ENCODE measurements at regions not wholly inside any gene's neighbourhood (a gene's known extent, or its start where the extent isn't known, plus 50 kb on each side); places are given as distances from the start of the nearest gene placed in this dataset.

DNA sequence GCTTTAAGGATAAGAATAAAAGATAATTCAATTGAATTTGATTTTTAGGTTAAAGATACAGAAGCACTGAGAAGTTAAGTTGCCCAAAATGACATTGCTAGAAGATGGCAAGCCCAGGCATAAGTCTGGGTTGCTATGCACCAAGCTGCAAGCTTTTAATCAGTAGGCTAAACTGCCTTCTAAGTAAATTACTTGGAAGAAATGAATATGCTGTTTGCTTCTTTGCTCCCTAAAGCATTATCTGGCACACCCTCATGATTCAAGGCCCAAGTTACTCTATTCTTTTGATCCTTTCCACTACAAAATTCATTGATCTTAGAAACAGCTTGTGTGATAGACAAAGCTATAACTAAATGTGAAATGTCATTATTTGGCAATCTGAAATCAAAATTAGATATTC lies 1991.1 kb downstream of the ARAP2 start:
- DNase-seq (ENCODE audit: low read depth), result no peak
- H3K4me3 ChIP-seq (ENCODE audit: low read length), result no peak overlapping the region
- TF ChIP-seq, protein P1, sequence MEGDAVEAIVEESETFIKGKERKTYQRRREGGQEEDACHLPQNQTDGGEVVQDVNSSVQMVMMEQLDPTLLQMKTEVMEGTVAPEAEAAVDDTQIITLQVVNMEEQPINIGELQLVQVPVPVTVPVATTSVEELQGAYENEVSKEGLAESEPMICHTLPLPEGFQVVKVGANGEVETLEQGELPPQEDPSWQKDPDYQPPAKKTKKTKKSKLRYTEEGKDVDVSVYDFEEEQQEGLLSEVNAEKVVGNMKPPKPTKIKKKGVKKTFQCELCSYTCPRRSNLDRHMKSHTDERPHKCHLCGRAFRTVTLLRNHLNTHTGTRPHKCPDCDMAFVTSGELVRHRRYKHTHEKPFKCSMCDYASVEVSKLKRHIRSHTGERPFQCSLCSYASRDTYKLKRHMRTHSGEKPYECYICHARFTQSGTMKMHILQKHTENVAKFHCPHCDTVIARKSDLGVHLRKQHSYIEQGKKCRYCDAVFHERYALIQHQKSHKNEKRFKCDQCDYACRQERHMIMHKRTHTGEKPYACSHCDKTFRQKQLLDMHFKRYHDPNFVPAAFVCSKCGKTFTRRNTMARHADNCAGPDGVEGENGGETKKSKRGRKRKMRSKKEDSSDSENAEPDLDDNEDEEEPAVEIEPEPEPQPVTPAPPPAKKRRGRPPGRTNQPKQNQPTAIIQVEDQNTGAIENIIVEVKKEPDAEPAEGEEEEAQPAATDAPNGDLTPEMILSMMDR (conservative IDR thresholded peaks at IDR 0.05; ENCODE audit: low read length), result no peak

DNA sequence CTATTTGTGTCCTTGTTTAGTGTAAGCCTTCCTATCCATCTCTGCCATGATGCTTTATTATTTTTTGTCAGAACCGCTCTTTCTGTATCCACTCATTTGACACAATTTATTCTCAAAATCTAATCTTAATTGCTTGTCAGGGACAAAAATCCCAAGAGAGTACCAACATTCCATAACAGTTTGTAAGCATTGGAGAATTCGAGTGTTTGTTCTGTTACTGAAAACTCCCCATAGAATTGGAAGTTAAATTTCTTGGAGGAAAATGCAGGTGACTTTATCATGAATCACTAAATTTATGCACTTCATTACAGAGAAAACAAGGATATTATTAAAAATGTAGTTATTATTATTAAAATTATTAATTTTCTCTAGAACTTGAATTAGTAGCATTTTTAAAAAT lies 1986.1 kb downstream of the ARAP2 start:
- TF ChIP-seq, protein P1 (conservative IDR thresholded peaks at IDR 0.05; ENCODE audit: low read length), result no peak
- H3K4me3 ChIP-seq (ENCODE audit: low read length), result no peak overlapping the region
- DNase-seq (ENCODE audit: low read depth), result no peak

DNA sequence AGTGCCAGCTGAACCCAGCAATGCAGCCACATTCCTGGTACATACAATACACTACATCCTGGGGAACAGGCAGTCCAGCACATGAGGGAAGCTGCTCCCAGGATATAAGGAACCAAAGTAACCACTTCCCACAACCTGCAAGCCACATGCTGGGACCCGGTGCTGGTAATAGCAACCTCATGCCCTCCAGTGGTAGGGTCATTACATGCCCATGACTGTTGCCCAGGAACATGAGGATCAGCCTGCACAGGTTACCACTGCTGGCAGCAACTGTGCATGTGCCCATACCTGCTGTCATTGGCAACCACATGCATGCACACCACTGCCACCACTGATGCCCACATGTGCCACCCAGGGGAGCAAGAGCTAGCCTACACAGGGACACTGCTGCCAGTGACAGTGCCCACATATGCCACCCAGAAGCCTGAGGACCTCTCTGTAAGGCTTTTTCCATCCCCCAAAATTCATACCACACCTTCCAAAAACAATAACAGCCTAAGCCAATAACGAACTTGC lies 1982.5 kb downstream of the ARAP2 start:
- DNase-seq (ENCODE audit: low read depth), result no peak
- TF ChIP-seq, protein P1 (conservative IDR thresholded peaks at IDR 0.05; ENCODE audit: low read length), result no peak
- no peak overlapping the region for H3K4me3 ChIP-seq (ENCODE audit: low read length)

DNA sequence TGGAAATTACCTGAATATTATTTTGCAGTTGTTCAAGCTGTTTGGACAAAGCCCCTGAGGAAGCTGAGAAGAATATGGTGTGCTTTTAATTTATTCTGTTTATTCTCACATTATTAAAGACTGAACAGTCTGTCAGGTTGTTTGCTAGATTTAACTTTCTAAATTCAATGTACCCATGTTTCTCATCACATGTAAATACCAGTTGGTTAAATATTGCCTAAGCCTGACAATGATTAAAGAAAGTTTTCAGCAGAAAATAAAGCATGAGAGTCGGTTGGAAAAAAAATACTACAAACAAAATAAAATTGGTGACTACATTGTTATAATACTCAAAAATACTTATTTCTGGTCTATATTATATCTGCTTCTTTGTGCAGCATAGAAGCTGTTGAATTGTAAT lies 1974.7 kb downstream of the ARAP2 start:
- TF ChIP-seq, protein P1 (conservative IDR thresholded peaks at IDR 0.05; ENCODE audit: low read length), result no peak
- DNase-seq (ENCODE audit: low read depth), result no peak
- H3K4me3 ChIP-seq (ENCODE audit: low read length), result no peak overlapping the region

DNA sequence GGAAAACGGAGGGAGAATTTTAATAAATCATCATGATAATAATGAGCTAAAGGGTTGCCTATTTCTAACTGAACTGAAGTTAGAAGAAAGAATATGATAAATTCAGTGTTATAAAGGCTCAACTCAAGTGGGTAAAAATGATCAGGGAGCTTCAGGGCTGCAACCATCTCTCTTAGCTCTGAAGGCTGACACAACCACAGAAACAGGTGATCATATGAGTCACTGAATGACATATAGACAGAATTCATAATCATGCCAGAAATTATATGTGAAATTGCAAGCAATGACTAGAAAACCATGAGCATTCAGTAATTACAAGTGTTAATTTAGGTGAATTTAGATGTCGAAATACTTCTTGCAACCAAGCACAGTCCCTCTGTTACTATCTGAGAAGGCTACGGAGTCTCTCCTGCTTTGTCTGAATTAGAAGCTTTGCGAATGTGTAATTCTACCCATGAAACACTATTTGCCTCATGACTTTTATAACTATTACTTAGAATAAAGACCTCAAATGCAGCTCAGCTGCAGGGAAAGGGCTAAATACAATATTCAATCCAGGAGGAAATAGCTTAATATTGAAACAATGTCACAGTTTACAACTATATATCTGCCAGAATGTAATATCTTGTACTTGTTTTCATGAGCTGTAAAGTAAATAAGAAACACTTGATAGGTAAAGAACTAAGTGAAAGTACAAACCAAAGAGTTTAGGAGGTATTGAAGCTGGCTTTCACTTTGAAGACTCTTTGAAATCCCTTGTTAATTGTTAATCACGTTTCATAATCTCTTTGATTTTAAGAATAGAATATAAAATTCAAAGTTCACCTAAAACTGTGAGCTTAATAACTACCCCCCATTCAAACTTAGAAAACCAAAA lies 1972.6 kb downstream of the ARAP2 start:
- no peak for DNase-seq (ENCODE audit: low read depth)
- H3K4me3 ChIP-seq (ENCODE audit: low read length), result no peak overlapping the region
- TF ChIP-seq, protein P1 (conservative IDR thresholded peaks at IDR 0.05; ENCODE audit: low read length), result no peak

DNA sequence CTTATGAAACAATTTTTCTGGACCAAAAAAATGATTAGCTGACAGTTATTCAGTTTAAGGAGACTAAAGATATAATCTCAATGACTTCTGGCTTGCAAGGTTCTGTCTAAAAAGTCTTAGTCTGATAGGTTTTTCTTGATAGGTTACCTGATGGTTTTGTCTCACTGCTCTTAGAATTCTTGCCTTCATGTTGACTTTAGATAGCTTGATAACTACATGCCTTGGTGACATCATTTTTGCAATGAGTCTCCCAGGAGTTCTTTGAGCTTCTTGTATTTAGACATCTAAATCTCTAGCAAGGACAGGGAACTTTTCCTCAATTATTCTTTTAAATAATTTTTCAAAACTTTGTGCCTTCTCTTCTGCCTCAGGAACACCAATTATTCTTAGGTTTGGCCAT lies 1965.3 kb downstream of the ARAP2 start:
- no peak for DNase-seq (ENCODE audit: low read depth)
- TF ChIP-seq, protein P1 (conservative IDR thresholded peaks at IDR 0.05; ENCODE audit: low read length), result no peak
- H3K4me3 ChIP-seq (ENCODE audit: low read length), result no peak overlapping the region

DNA sequence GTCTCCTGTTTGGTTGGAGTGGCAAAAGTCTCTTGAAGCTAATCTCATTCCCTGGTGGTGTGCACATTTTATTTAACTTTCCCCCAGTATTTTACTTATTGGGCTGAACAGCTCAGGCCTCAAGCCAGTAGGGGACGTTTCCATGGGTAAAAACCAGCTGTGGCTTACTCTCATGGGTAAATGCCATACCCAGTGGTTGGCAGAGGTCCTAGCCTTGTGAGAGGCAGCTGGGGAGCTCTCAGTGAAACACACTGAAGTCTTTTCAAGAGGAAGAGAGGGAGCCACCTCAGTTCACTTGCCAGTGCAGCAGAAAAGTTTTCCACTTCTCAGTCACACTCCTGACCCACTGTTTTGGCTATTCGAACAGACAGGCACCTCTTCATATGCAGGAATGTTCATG lies 1964.2 kb downstream of the ARAP2 start:
- no peak for DNase-seq (ENCODE audit: low read depth)
- no peak overlapping the region for H3K4me3 ChIP-seq (ENCODE audit: low read length)
- TF ChIP-seq, protein P1 (conservative IDR thresholded peaks at IDR 0.05; ENCODE audit: low read length), result no peak
